ENCODE measurements at regions not wholly inside any gene's neighbourhood (a gene's known extent, or its start where the extent isn't known, plus 50 kb on each side); places are given as distances from the start of the nearest gene placed in this dataset.

GRCh38 chr12:112611908-112612307, 179.6 kb upstream of the RPH3A start:
- no peak overlapping the region for H4K8ac ChIP-seq (ENCODE audit: low read length)
- H4K91ac ChIP-seq (ENCODE audit: low read length): no peak overlapping the region
- H3K4ac ChIP-seq (ENCODE audit: low read depth in 1 of 2, low read length in 2 of 2): no peak overlapping the region
- H2BK12ac ChIP-seq (ENCODE audit: low read length in 2 of 2): no peak overlapping the region
- H3K27ac ChIP-seq (ENCODE audit: low read length, poor library complexity, severe bottlenecking): no peak overlapping the region
- H2BK120ac ChIP-seq (ENCODE audit: low read depth, low read length): no peak overlapping the region
- no peak overlapping the region for H2AK5ac ChIP-seq (ENCODE audit: low read length, severe bottlenecking)
- no peak overlapping the region for H3K4me3 ChIP-seq (ENCODE audit: insufficient read depth in 1 of 2, low read depth in 1 of 2, low read length in 2 of 2)
- no peak overlapping the region for H3K4me2 ChIP-seq (ENCODE audit: low read length, poor library complexity, severe bottlenecking)
- H3K36me3 ChIP-seq (ENCODE audit: control insufficient read depth in 1 of 2, insufficient read depth in 2 of 2, low read depth in 1 of 2, low read length in 2 of 2): no peaks in the 10 kb centered on the region
- no peak overlapping the region for H2BK15ac ChIP-seq (ENCODE audit: low read depth, poor library complexity, severe bottlenecking)
- H2BK5ac ChIP-seq (ENCODE audit: low read depth, low read length, poor library complexity, severe bottlenecking): no peak overlapping the region
- no peaks in the 10 kb centered on the region for H3K9me3 ChIP-seq (ENCODE audit: control insufficient read depth, low read length)
- 79% methylated on average over 7 of the region's 7 CpGs for WGBS
- no peak overlapping the region for H3K23ac ChIP-seq (ENCODE audit: low read length in 2 of 2)
- peaks cover 8 to 24% of the 10 kb centered on the region in 2 experiments for H3K27me3 ChIP-seq (ENCODE audit: control insufficient read depth in 1 of 2, insufficient read depth in 1 of 2, low read length in 2 of 2)
- H2AFZ ChIP-seq (ENCODE audit: low read depth, low read length): no peak overlapping the region
- no peaks in the 10 kb centered on the region for H3K79me1 ChIP-seq (replicated peaks; ENCODE audit: low read length, poor library complexity, severe bottlenecking)
- no peaks in the 10 kb centered on the region for H3K4me1 ChIP-seq (ENCODE audit: control insufficient read depth, insufficient read depth, low read depth, low read length)
- no peak overlapping the region for H3K14ac ChIP-seq (ENCODE audit: low read length in 2 of 2)
- H3K18ac ChIP-seq (ENCODE audit: low read depth in 1 of 2, low read length in 2 of 2): no peak overlapping the region
- DNase-seq: no peak
- no peak overlapping the region for H3K9ac ChIP-seq (ENCODE audit: low read length)

GRCh38 chr12:112615196-112615595, 176.4 kb upstream of the RPH3A start:
- 87% methylated on average over 3 of the region's 4 CpGs for whole genome bisulfite sequencing
- DNase-seq: no peak

DNA sequence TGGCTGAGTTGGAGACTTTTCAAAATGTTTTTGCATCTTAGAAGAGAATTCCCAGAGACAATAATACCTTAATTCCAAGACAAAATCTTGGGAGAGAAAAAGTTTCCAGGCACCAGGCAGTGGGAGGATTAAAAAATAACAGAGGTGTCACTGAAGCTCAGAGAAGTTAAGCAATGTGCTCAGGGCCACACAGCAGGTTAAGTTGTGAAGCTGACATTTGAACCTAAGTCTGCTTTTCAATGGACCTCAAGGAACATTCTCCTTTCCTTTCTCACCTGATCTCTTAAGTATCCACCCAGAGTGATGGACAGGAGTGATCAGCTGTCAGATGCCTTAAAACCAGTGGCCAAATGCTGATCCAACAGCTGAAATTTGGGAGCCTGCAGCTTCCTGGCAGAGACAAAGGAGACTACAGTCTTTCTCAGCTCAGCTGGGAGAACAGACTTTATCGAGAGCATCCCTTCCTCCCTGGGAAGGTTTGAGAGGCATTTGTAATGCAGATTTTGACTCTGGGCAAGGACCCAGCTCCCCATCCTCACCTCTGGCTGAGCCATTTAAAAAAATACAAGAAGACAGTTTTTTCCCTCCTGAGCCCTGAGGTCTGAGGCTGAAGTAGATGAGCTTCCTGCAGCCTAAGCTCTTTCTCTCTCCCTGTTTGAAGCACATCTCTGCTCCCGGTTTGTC, 174.9 kb upstream of the RPH3A start:
- Histone ChIP-seq H4K8ac (ENCODE audit: low read length) (no peak overlapping the region), H3K79me1 (replicated peaks; ENCODE audit: low read length, poor library complexity, severe bottlenecking) (no peaks in the 10 kb centered on the region), H3K14ac (ENCODE audit: low read length in 2 of 2) (no peak overlapping the region), H2BK15ac (ENCODE audit: low read depth, poor library complexity, severe bottlenecking) (no peak overlapping the region), H3K23ac (ENCODE audit: low read length in 2 of 2) (no peak overlapping the region), H3K27me3 (ENCODE audit: control insufficient read depth in 1 of 2, insufficient read depth in 1 of 2, low read length in 2 of 2) (peaks cover 14 to 28% of the 10 kb centered on the region in 2 experiments), H2BK12ac (ENCODE audit: low read length in 2 of 2) (no peak overlapping the region), H3K9me3 (ENCODE audit: control insufficient read depth, low read length) (no peaks in the 10 kb centered on the region), H3K4me3 (ENCODE audit: insufficient read depth in 1 of 2, low read depth in 1 of 2, low read length in 2 of 2) (no peak overlapping the region), H2BK120ac (ENCODE audit: low read depth, low read length) (no peak overlapping the region), H3K36me3 (ENCODE audit: control insufficient read depth in 1 of 2, insufficient read depth in 2 of 2, low read depth in 1 of 2, low read length in 2 of 2) (no peaks in the 10 kb centered on the region), H2BK5ac (ENCODE audit: low read depth, low read length, poor library complexity, severe bottlenecking) (no peak overlapping the region), H2AFZ (ENCODE audit: low read depth, low read length) (no peak overlapping the region), H2AK5ac (ENCODE audit: low read length, severe bottlenecking) (no peak overlapping the region), H3K18ac (ENCODE audit: low read depth in 1 of 2, low read length in 2 of 2) (no peak overlapping the region), H4K91ac (ENCODE audit: low read length) (no peak overlapping the region), H3K27ac (ENCODE audit: low read length, poor library complexity, severe bottlenecking) (no peak overlapping the region), H3K4me1 (ENCODE audit: control insufficient read depth, insufficient read depth, low read depth, low read length) (no peaks in the 10 kb centered on the region), H3K9ac (ENCODE audit: low read length) (no peak overlapping the region), H3K4me2 (ENCODE audit: low read length, poor library complexity, severe bottlenecking) (no peak overlapping the region), H3K4ac (ENCODE audit: low read depth in 1 of 2, low read length in 2 of 2) (no peak overlapping the region)
- WGBS: 11% methylated on average over 2 of the region's 2 CpGs
- no peak for DNase-seq

More at GRCh38 chr12:112615196-112615595, 176.4 kb upstream of the RPH3A start:
- H3K4me2 ChIP-seq (ENCODE audit: low read length, poor library complexity, severe bottlenecking): no peak overlapping the region
- H3K4ac ChIP-seq (ENCODE audit: low read depth in 1 of 2, low read length in 2 of 2): no peak overlapping the region
- no peaks in the 10 kb centered on the region for H3K9me3 ChIP-seq (ENCODE audit: control insufficient read depth, low read length)
- no peak overlapping the region for H2AK5ac ChIP-seq (ENCODE audit: low read length, severe bottlenecking)
- H3K4me3 ChIP-seq (ENCODE audit: insufficient read depth in 1 of 2, low read depth in 1 of 2, low read length in 2 of 2): no peak overlapping the region
- no peak overlapping the region for H3K27ac ChIP-seq (ENCODE audit: low read length, poor library complexity, severe bottlenecking)
- H3K18ac ChIP-seq (ENCODE audit: low read depth in 1 of 2, low read length in 2 of 2): no peak overlapping the region
- no peak overlapping the region for H2BK12ac ChIP-seq (ENCODE audit: low read length in 2 of 2)
- H4K91ac ChIP-seq (ENCODE audit: low read length): no peak overlapping the region
- no peaks in the 10 kb centered on the region for H3K4me1 ChIP-seq (ENCODE audit: control insufficient read depth, insufficient read depth, low read depth, low read length)
- H3K79me1 ChIP-seq (replicated peaks; ENCODE audit: low read length, poor library complexity, severe bottlenecking): no peaks in the 10 kb centered on the region
- no peaks in the 10 kb centered on the region for H3K36me3 ChIP-seq (ENCODE audit: control insufficient read depth in 1 of 2, insufficient read depth in 2 of 2, low read depth in 1 of 2, low read length in 2 of 2)
- no peak overlapping the region for H2AFZ ChIP-seq (ENCODE audit: low read depth, low read length)
- no peak overlapping the region for H3K9ac ChIP-seq (ENCODE audit: low read length)
- H2BK120ac ChIP-seq (ENCODE audit: low read depth, low read length): no peak overlapping the region
- no peak overlapping the region for H3K23ac ChIP-seq (ENCODE audit: low read length in 2 of 2)
- H2BK15ac ChIP-seq (ENCODE audit: low read depth, poor library complexity, severe bottlenecking): no peak overlapping the region
- no peak overlapping the region for H2BK5ac ChIP-seq (ENCODE audit: low read depth, low read length, poor library complexity, severe bottlenecking)
- H4K8ac ChIP-seq (ENCODE audit: low read length): no peak overlapping the region
- H3K14ac ChIP-seq (ENCODE audit: low read length in 2 of 2): no peak overlapping the region
- H3K27me3 ChIP-seq (ENCODE audit: control insufficient read depth in 1 of 2, insufficient read depth in 1 of 2, low read length in 2 of 2): peaks cover 14 to 28% of the 10 kb centered on the region in 2 experiments

DNA sequence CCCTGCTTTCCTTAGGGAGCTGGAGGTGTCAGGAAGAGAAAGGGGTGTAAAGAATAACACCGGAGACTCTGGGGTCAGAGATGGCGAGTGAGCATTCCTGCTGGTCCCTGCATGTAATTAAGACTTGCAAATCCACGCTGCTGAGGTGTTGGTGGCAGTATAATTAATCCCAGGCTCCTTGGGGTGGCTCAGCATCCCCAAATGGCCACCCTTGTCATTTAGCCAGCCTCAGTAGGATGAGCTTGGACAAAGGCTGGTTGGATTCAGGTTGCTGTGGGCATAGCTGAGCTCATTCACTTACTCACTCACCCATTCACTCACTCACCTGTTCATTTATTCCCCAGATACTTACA, 174.4 kb upstream of the RPH3A start:
- no peaks in the 10 kb centered on the region for H3K4me1 ChIP-seq (ENCODE audit: control insufficient read depth, insufficient read depth, low read depth, low read length)
- H3K27ac ChIP-seq (ENCODE audit: low read length, poor library complexity, severe bottlenecking): no peak overlapping the region
- WGBS: 2% methylated on average over 3 of the region's 3 CpGs
- H2BK15ac ChIP-seq (ENCODE audit: low read depth, poor library complexity, severe bottlenecking): no peak overlapping the region
- no peaks in the 10 kb centered on the region for H3K36me3 ChIP-seq (ENCODE audit: control insufficient read depth in 1 of 2, insufficient read depth in 2 of 2, low read depth in 1 of 2, low read length in 2 of 2)
- no peak overlapping the region for H3K14ac ChIP-seq (ENCODE audit: low read length in 2 of 2)
- H2AK5ac ChIP-seq (ENCODE audit: low read length, severe bottlenecking): no peak overlapping the region
- no peak overlapping the region for H4K8ac ChIP-seq (ENCODE audit: low read length)
- H3K4me2 ChIP-seq (ENCODE audit: low read length, poor library complexity, severe bottlenecking): no peak overlapping the region
- no peak overlapping the region for H4K91ac ChIP-seq (ENCODE audit: low read length)
- no peak overlapping the region for H3K9ac ChIP-seq (ENCODE audit: low read length)
- H3K23ac ChIP-seq (ENCODE audit: low read length in 2 of 2): no peak overlapping the region
- H3K79me1 ChIP-seq (replicated peaks; ENCODE audit: low read length, poor library complexity, severe bottlenecking): no peaks in the 10 kb centered on the region
- H3K4me3 ChIP-seq (ENCODE audit: insufficient read depth in 1 of 2, low read depth in 1 of 2, low read length in 2 of 2): no peak overlapping the region
- DNase-seq: no peak
- H3K18ac ChIP-seq (ENCODE audit: low read depth in 1 of 2, low read length in 2 of 2): no peak overlapping the region
- no peak overlapping the region for H2BK120ac ChIP-seq (ENCODE audit: low read depth, low read length)
- no peaks in the 10 kb centered on the region for H3K9me3 ChIP-seq (ENCODE audit: control insufficient read depth, low read length)
- no peak overlapping the region for H3K4ac ChIP-seq (ENCODE audit: low read depth in 1 of 2, low read length in 2 of 2)
- no peak overlapping the region for H2BK12ac ChIP-seq (ENCODE audit: low read length in 2 of 2)
- peaks cover 14 to 28% of the 10 kb centered on the region in 2 experiments for H3K27me3 ChIP-seq (ENCODE audit: control insufficient read depth in 1 of 2, insufficient read depth in 1 of 2, low read length in 2 of 2)
- H2BK5ac ChIP-seq (ENCODE audit: low read depth, low read length, poor library complexity, severe bottlenecking): no peak overlapping the region
- no peak overlapping the region for H2AFZ ChIP-seq (ENCODE audit: low read depth, low read length)

Data from mesenchymal stem cell (in vitro differentiated cells and primary cell).